ENCODE measurements at regions not wholly inside any gene's neighbourhood (a gene's known extent, or its start where the extent isn't known, plus 50 kb on each side); places are given as distances from the start of the nearest gene placed in this dataset.
"Not testable (repeated sequence)": the region's sequence is repeated elsewhere in the genome, so short reads cannot be mapped to it uniquely, and the experiment has no call there.

GRCh38 chr9:39463696-39464095, 108.2 kb downstream of the SPATA31A1 start:
- DNase-seq: not testable (repeated sequence)

- DNase-seq: peak; percentile 90
Observed at GRCh38 chr9:39464122-39464777, 108.8 kb downstream of the SPATA31A1 start.

GRCh38 chr9:39474499-39474898, 119.0 kb downstream of the SPATA31A1 start:
- DNase-seq: not testable (repeated sequence)

- DNase-seq: not testable (repeated sequence)
Observed at GRCh38 chr9:39483073-39483472, 127.6 kb downstream of the SPATA31A1 start.

GRCh38 chr9:39483880-39484279, 128.4 kb downstream of the SPATA31A1 start:
- DNase-seq: not testable (repeated sequence)

- DNase-seq: not testable (repeated sequence)
Observed at GRCh38 chr9:39484292-39484691, 128.8 kb downstream of the SPATA31A1 start.

- not testable (repeated sequence) for DNase-seq
Observed at GRCh38 chr9:39487477-39487876, 132.0 kb downstream of the SPATA31A1 start.

GRCh38 chr9:39496248-39496647, 140.8 kb downstream of the SPATA31A1 start:
- not testable (repeated sequence) for DNase-seq

- DNase-seq: not testable (repeated sequence)
Observed at GRCh38 chr9:39503178-39503577, 147.7 kb downstream of the SPATA31A1 start.

- DNase-seq: not testable (repeated sequence)
Observed at GRCh38 chr9:39527387-39528029, 172.0 kb downstream of the SPATA31A1 start.

- not testable (repeated sequence) for DNase-seq
Observed at GRCh38 chr9:39532597-39532996, 177.1 kb downstream of the SPATA31A1 start.

GRCh38 chr9:39533001-39533762, 177.7 kb downstream of the SPATA31A1 start:
- not testable (repeated sequence) for DNase-seq

GRCh38 chr9:39533763-39534548, 178.5 kb downstream of the SPATA31A1 start:
- not testable (repeated sequence) for DNase-seq

- not testable (repeated sequence) for DNase-seq
Observed at GRCh38 chr9:39534897-39535296, 179.4 kb downstream of the SPATA31A1 start.

- DNase-seq: not testable (repeated sequence)
Observed at GRCh38 chr9:39542157-39542556, 186.7 kb downstream of the SPATA31A1 start.

- DNase-seq: not testable (repeated sequence)
Observed at GRCh38 chr9:39545079-39545478, 189.6 kb downstream of the SPATA31A1 start.

GRCh38 chr9:39550573-39550972, 195.1 kb downstream of the SPATA31A1 start:
- DNase-seq: not testable (repeated sequence)

GRCh38 chr9:39551544-39551943, 196.1 kb downstream of the SPATA31A1 start:
- DNase-seq: not testable (repeated sequence)

- DNase-seq: not testable (repeated sequence)
Observed at GRCh38 chr9:39552242-39552881, 196.9 kb downstream of the SPATA31A1 start.

GRCh38 chr9:39554352-39554751, 198.9 kb downstream of the SPATA31A1 start:
- not testable (repeated sequence) for DNase-seq

- DNase-seq: peak; percentile 67
Observed at GRCh38 chr9:39559384-39559783, 203.9 kb downstream of the SPATA31A1 start.

GRCh38 chr9:39566782-39567181, 211.3 kb downstream of the SPATA31A1 start:
- DNase-seq: not testable (repeated sequence)

Data from activated effector memory CD4-positive, alpha-beta T cell treated with anti-CD3 and anti-CD28 coated beads, Interleukin-2, amount 50 U/mL, for 16 hours (primary cell).